NCI-H2029 (cell line): ENCODE measurements at regions not wholly inside any gene's neighbourhood (a gene's known extent, or its start where the extent isn't known, plus 50 kb on each side); places are given as distances from the start of the nearest gene placed in this dataset.

Experiments
- DNase-seq: peaks from one replicate; lab custom pipeline; 2025; lab: John Stamatoyannopoulos, UW

- no peak for DNase-seq
Measured at GRCh38 chr14:76664790-76665189, 96.5 kb upstream of the VASH1 start.

- no peak for DNase-seq
Measured at GRCh38 chr14:76666746-76667145, 94.5 kb upstream of the VASH1 start.

GRCh38 chr14:76669770-76670169, 91.5 kb upstream of the VASH1 start:
- no peak for DNase-seq

- DNase-seq = no peak
Measured at GRCh38 chr14:76672123-76672522, 89.1 kb upstream of the VASH1 start.

GRCh38 chr14:76673261-76673660, 88.0 kb upstream of the VASH1 start:
- DNase-seq = no peak

- no peak for DNase-seq
Measured at GRCh38 chr14:76675046-76675445, 86.2 kb upstream of the VASH1 start.

- no peak for DNase-seq
Measured at GRCh38 chr14:76676539-76676938, 84.7 kb upstream of the VASH1 start.

GRCh38 chr14:76677534-76678145, 83.6 kb upstream of the VASH1 start:
- no peak for DNase-seq

GRCh38 chr14:76678244-76678800, 82.9 kb upstream of the VASH1 start:
- no peak for DNase-seq

GRCh38 chr14:76682367-76682766, 78.9 kb upstream of the VASH1 start:
- no peak for DNase-seq

GRCh38 chr14:76686646-76687045, 74.6 kb upstream of the VASH1 start:
- no peak for DNase-seq

- DNase-seq = peak; percentile 44
Measured at GRCh38 chr14:76687611-76688382, 73.5 kb upstream of the VASH1 start.

GRCh38 chr14:76688383-76688671, 72.9 kb upstream of the VASH1 start:
- no peak for DNase-seq

- no peak for DNase-seq
Measured at GRCh38 chr14:76690502-76691105, 70.7 kb upstream of the VASH1 start.

- no peak for DNase-seq
Measured at GRCh38 chr14:76694106-76694505, 67.2 kb upstream of the VASH1 start.

GRCh38 chr14:76695263-76695920, 65.9 kb upstream of the VASH1 start:
- DNase-seq = no peak

- DNase-seq = no peak
Measured at GRCh38 chr14:76696361-76696760, 64.9 kb upstream of the VASH1 start.

- no peak for DNase-seq
Measured at GRCh38 chr14:76696791-76697190, 64.5 kb upstream of the VASH1 start.

GRCh38 chr14:76697246-76697905, 63.9 kb upstream of the VASH1 start:
- no peak for DNase-seq

- DNase-seq = no peak
Measured at GRCh38 chr14:76698191-76698590, 63.1 kb upstream of the VASH1 start.

GRCh38 chr14:76698631-76699030, 62.6 kb upstream of the VASH1 start:
- DNase-seq = no peak
